Chondrocyte (in vitro differentiated cells): ENCODE measurements at regions not wholly inside any gene's neighbourhood (a gene's known extent, or its start where the extent isn't known, plus 50 kb on each side); places are given as distances from the start of the nearest gene placed in this dataset.
A peak's percentile ranks its signal among the peaks of the same experiment; 100 is the strongest.
"Not testable (repeated sequence)": the region's sequence is repeated elsewhere in the genome, so short reads cannot be mapped to it uniquely, and the experiment has no call there.

Source experiments
- DNase-seq: peaks from one replicate; pipeline ENCODE4 v3.0.0; 2021; ENCODE audit warnings: mixed read lengths, low spot score
- H3K27ac Mint-ChIP-seq: one replicate; pipeline ENCODE4 v1.8.0; 2021; ENCODE audit warnings: mild to moderate bottlenecking, moderate library complexity, mixed read lengths; ENCODE audit not compliant: unreplicated experiment
- H3K27me3 Mint-ChIP-seq: 2 replicates; pipeline ENCODE4 v1.8.0; 2021; ENCODE audit warnings: low read depth, mixed read lengths
- H3K36me3 Mint-ChIP-seq: 2 replicates; pipeline ENCODE4 v1.8.0; 2021; ENCODE audit warnings: low read depth, mixed read lengths
- H3K4me1 Mint-ChIP-seq: 2 replicates; pipeline ENCODE4 v1.8.0; 2021; ENCODE audit warnings: low read depth, mild to moderate bottlenecking, mixed read lengths
- H3K4me3 Mint-ChIP-seq: one replicate; pipeline ENCODE4 v1.8.0; 2021; ENCODE audit warnings: mild to moderate bottlenecking, moderate library complexity, mixed read lengths; ENCODE audit not compliant: unreplicated experiment
- H3K9me3 Mint-ChIP-seq: 2 replicates; pipeline ENCODE4 v1.8.0; 2021; ENCODE audit warnings: low read depth, mixed read lengths
- CTCF ChIP-seq: fragments of 200-600 bp; sonication (generic); IDR thresholded peaks from 2 replicates; pipeline ENCODE4 v1.5.0; 2021; ENCODE audit warnings: antibody characterized with exemption, mild to moderate bottlenecking, moderate library complexity

DNA sequence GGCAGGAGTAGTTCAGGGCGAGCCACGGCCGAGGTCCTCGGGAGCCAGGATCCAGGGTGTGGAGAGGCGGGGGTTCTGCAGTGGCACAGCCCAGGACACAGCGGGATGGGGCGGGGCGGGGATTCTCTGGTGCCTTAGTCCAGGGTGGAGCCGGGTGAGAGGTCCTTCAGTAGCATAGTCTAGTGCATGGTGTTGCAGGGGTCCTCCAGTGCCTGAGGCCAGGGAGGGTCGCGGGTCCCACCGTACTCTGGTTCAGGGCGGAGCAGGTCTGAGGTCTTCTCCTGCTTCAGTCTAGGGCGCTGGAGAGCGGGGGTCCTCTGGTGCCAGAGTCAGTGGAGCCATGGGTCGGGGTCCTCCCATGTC, 131.1 kb downstream of the CCDC74A start:
- no peak for DNase-seq
- no peak for TF ChIP-seq CTCF
- H3K9me3 Mint-ChIP-seq: no peaks in the 10 kb centered on the region
- peaks cover 10% of the 10 kb centered on the region for H3K27me3 Mint-ChIP-seq
- H3K36me3 Mint-ChIP-seq: no peaks in the 10 kb centered on the region
- H3K27ac Mint-ChIP-seq: no peak overlapping the region
- H3K4me1 Mint-ChIP-seq: no peaks in the 10 kb centered on the region
- H3K4me3 Mint-ChIP-seq: no peak overlapping the region

- no peaks in the 10 kb centered on the region for H3K4me1 Mint-ChIP-seq
- no peak overlapping the region for H3K27ac Mint-ChIP-seq
- TF ChIP-seq CTCF: no peak
- H3K36me3 Mint-ChIP-seq: no peaks in the 10 kb centered on the region
- peaks cover 8% of the 10 kb centered on the region for H3K27me3 Mint-ChIP-seq
- DNase-seq: no peak
- H3K9me3 Mint-ChIP-seq: no peaks in the 10 kb centered on the region
- no peak overlapping the region for H3K4me3 Mint-ChIP-seq
Observed at GRCh38 chr2:131659168-131659572, 131.5 kb downstream of the CCDC74A start.

GRCh38 chr2:131661101-131661782, 133.6 kb downstream of the CCDC74A start:
- DNase-seq, H3K4me3 Mint-ChIP-seq, H3K9me3 Mint-ChIP-seq, H3K36me3 Mint-ChIP-seq, H3K27ac Mint-ChIP-seq, H3K4me1 Mint-ChIP-seq, H3K27me3 Mint-ChIP-seq: not testable (repeated sequence)

DNA sequence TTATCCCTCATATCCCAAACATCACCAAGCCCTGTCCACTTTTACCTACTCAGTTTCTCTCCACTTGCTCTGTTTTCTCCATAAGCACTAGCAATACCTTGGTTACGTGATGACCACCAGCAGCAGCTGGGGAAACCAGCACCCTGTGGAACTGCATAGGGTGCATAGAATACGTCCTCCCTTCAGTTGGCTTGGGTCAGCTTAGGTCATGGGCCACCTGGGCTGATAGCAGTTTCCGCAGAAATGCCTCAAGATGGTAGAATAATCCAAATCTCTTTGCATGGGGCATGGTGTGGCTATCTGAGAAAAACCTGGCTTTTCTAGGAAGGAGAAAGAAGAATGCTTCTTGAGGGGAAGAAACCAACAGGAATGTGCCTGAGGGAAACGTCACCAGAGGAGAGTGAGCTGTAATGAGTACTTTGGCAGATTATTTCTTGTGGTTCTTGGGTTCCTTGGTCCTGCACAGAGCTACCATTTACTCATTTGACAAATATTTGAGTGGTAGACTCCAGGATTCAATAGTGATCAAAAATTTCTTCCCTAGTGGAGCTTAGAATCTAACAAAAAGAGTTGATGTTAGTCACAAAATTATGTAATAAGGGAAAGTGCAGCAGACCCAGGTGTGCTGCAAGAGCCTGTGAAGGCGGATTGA, 134.3 kb downstream of the CCDC74A start:
- H3K27me3 Mint-ChIP-seq, H3K36me3 Mint-ChIP-seq, H3K27ac Mint-ChIP-seq, H3K9me3 Mint-ChIP-seq, H3K4me1 Mint-ChIP-seq, H3K4me3 Mint-ChIP-seq, DNase-seq: not testable (repeated sequence)

DNA sequence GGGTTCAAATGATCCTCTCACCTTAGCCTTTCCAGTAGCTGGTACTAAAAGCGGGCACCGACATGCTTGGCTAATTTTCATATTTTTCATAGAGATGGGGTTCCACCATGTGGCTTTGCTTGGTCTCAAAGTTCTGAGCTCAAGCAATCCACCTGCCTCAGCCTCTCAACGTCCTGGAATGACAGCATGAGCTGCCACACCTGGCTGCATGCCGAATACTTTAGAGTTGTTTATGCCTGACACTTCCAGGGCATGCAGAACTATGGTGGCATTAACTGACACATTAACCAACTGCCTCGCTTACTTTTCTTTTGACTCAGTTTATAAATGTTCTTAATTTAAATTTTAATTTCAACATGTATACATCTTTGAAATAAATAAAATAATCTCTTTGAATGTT, 135.8 kb downstream of the CCDC74A start:
- not testable (repeated sequence) for H3K4me3 Mint-ChIP-seq, H3K36me3 Mint-ChIP-seq, H3K27me3 Mint-ChIP-seq, H3K27ac Mint-ChIP-seq, H3K4me1 Mint-ChIP-seq, DNase-seq, H3K9me3 Mint-ChIP-seq

DNA sequence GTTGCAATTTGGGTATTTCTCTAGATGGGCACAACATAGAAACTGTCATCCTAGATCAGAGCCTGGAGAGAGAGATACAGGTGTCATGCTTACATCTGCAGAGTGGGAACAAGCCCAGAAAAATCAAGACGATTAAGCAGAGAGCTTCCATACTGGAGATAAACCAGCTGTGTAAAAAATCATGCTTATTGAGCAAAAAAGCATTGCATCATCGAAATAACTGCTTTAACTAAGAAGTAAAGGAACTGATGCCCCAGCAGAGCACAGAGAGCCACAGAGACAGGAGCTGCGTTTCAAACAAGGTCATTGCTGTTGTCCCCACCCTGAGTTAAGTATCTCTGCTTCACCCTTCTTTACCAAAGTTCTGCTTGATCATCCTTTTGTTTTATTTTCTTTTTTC, 138.0 kb downstream of the CCDC74A start:
- H3K36me3 Mint-ChIP-seq, H3K4me3 Mint-ChIP-seq: not testable (repeated sequence)

GRCh38 chr2:131668794-131669540, 141.3 kb downstream of the CCDC74A start:
- H3K4me3 Mint-ChIP-seq, H3K36me3 Mint-ChIP-seq, DNase-seq, H3K27me3 Mint-ChIP-seq: not testable (repeated sequence)
- Mint-ChIP-seq H3K4me1 (peaks cover 14% of the 10 kb centered on the region), H3K9me3 (peaks cover 13% of the 10 kb centered on the region), H3K27ac (peak overlapping the region; percentile 89)

More for the DNA sequence above, 138.0 kb downstream of the CCDC74A start:
- not testable (repeated sequence) for H3K4me1 Mint-ChIP-seq, H3K27ac Mint-ChIP-seq, DNase-seq, H3K27me3 Mint-ChIP-seq
- peaks cover 13% of the 10 kb centered on the region for H3K9me3 Mint-ChIP-seq

GRCh38 chr2:131671841-131672470, 144.3 kb downstream of the CCDC74A start:
- peaks cover 13% of the 10 kb centered on the region for H3K9me3 Mint-ChIP-seq

More at GRCh38 chr2:131671841-131672470, 144.3 kb downstream of the CCDC74A start:
- not testable (repeated sequence) for H3K27ac Mint-ChIP-seq, H3K36me3 Mint-ChIP-seq, H3K4me3 Mint-ChIP-seq, H3K27me3 Mint-ChIP-seq, DNase-seq
- peaks cover 20% of the 10 kb centered on the region for H3K4me1 Mint-ChIP-seq
